C1 segment of cervical spinal cord (tissue), 14 donors: ENCODE measurements at regions not wholly inside any gene's neighbourhood (a gene's known extent, or its start where the extent isn't known, plus 50 kb on each side); places are given as distances from the start of the nearest gene placed in this dataset.
"Not testable (repeated sequence)": the region's sequence is repeated elsewhere in the genome, so short reads cannot be mapped to it uniquely, and the experiment has no call there.

Experiments
- DNase-seq, 14 donors: peaks; one replicate each; lab custom pipeline; 2025; lab: John Stamatoyannopoulos, UW

- peak in 9 of 14 donors; percentile 1 to 41 (median 20) for DNase-seq
Measured at GRCh38 chr4:42282081-42282901, 115.0 kb upstream of the SHISA3 start.

GRCh38 chr4:42284030-42284429 is 113.3 kb upstream of the SHISA3 start:
- no peak for DNase-seq

DNA sequence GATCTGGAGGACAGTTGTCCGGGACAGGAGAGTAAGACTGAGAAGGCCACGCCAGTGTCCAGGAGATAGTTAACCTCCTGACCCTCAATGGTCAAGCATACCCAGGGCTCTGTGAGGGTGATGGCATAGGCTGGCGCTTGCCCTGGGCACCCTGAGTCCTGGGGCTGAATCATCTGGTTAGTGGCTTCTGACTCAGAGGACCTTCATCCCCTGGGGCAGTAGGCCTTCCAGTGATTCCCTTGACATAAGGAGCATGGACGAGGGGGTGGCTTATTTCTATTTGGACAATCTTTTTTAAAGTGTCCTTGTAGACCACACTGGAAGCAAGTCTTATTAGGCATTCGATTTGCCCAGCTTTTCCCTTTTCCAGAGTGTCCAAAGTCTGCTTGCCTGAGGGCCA is 108.4 kb upstream of the SHISA3 start:
- not testable (repeated sequence) for DNase-seq

DNA sequence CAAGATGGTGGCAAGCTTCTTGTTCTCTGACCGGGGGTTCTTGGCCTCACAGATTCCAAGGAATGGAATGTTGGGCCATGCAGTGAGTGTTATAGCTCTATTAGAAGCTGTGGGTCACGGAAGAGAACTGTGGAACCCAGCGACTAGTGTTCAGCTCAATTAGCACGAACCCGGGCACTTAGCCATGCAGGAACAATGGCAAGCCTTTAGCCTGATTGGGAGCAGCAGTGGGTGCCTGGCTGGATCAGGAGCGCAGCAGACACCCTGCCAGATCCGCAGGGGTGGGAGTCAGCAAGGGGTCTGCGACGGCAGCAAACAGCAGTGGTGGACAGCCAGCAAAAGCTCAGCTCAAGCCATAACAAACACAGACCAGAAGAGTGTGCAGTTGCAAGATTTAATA is 105.1 kb upstream of the SHISA3 start:
- DNase-seq, result peak in 7 of 14 donors; percentile 1 to 16 (median 9)

DNA sequence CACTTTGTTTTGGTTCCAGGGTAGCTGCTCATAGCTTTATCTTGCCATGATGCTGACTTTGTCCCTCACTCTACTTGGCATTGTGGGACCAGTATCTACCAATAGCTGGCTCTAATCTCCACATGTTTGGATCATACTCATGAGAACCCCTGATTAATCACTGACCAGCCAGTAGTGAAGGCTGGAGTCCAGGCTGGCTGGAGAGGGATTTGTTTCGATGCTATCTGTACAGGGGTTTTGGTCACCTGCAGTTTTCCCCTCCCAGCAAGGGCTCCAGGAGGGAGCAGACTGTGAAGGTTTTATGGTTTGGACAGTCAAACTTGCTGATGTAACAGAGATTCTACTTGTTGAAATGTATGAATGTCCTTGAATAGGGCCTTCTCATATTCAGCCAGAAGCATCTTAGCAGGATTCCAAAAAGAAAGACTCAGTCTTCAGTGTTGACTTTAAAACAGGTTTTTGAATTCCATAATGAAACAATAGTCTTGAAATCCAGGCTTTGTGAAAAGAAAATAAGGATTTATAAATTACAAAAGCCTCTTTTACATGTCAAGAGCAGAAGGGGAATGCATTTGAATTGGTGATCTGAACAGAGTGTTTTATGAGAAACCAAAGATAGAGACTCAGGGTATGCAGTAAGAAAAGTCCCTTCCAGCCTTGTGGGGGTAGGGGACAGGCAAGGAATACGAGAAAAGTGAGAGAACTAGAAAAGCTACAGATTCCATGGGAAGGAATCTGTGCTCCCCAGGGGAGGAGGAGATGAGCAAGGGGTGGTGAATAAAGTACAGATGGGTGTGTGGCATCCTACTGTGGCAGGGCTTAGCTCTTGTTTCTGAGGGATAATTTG is 103.1 kb upstream of the SHISA3 start:
- DNase-seq, result no peak

GRCh38 chr4:42296196-42296595 is 101.1 kb upstream of the SHISA3 start:
- DNase-seq, result no peak

GRCh38 chr4:42302348-42302747 is 94.9 kb upstream of the SHISA3 start:
- peak in 8 of 14 donors; percentile 3 to 27 (median 14) for DNase-seq

DNA sequence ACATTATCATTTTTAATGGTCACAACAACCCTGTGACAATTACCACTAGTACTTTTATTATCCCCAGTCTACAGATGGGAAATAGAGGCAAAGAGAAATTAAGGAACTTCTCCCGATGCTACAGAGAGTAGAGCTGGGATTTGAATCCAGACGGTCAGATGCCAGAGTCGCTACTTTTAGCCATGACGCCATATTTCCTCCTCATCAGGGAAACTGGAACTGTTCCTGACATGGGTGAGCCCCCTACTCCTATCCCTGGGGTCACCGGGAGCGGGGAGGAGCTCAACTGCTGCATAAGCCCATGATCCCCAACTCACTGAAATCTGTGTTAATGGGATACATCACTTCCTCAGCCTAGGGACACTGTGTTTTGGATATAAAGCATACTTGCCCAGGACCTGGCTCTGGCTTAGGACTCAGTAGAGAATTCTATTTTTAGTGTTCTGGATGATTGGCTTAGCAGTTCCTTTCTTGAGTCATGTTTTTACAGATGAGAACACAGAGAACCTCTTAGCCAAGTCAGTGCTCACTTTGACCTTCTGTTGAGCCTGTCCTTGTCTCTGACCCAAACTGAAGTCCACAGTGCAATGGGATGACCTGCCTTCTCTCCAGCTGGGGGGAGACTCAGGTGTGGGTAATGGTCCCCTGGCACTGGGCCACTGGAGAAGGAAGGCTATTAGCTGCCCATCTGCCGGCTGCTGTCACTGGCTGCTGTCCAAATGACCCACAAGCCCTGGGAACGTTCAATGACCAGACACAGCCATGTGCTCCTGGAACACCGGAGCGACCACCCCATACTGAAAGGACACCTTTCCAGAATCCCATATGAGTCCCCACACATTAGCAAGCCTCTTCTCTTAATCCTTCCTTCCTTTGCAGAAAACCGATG is 90.8 kb upstream of the SHISA3 start:
- DNase-seq, result no peak

GRCh38 chr4:42308247-42308646 is 89.0 kb upstream of the SHISA3 start:
- DNase-seq, result no peak

DNA sequence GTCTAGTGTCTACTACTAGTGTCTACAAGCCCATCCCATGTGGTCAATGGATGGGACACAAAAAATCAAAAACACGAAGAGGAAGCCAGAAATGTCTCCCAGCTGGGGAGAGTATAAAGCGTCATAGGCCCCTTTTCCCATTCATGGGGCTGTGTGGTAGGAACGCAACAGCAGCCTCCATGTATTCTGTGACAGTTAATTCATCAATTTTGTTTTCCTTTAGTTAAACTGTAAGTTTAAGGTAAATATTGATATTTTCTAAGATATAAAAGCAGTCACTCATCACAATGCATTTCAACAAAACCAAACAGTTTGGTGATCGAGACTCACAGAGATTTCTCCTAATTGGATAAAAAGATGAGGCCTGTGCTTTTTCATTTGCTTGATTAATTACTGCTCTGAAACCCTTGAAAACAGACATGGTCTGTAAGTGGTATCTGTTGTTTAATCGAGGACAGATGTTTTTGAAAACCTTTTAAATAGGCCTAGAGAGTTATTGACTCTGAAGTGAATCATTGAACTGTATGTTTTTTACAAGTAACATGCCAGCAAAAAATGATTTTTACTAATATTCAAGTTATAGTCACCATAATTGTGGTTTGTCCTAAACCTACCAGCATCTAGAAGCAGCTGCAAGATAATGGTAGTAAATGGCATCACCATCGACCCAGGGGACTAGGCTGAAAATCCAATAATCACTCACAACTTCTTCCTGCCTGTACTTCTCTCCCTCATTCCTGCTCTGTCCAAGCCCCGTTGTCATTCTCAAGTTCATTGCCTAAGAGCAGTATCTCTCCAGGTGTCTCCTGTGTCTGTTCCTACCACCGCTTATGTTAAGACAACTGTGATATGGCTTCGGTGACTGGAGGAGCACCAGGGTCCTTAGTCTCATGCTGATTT is 87.7 kb upstream of the SHISA3 start:
- DNase-seq, result no peak

GRCh38 chr4:42310358-42310757 is 86.9 kb upstream of the SHISA3 start:
- no peak for DNase-seq

- DNase-seq, result no peak
Measured at GRCh38 chr4:42310806-42311205, 86.5 kb upstream of the SHISA3 start.

DNA sequence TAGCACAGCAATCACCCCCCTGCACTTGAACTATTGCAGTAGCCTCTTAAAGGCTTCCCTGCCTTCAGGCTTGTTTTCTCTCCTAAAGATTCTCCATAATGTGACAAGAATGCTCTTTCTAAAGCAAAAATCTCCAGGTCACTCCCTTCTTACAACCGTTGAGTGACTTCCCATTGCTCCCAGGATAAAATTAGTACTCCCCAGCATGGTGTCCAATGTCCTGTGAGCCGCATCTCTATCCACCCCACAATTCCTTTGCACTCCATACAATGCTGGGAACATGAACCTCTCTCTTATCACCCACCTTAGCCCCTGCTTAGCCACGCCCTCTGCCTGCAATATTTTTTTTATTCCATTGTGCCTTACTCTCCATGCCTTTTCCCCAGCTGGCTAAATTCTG is 85.7 kb upstream of the SHISA3 start:
- DNase-seq, result no peak

GRCh38 chr4:42313420-42313819 is 83.9 kb upstream of the SHISA3 start:
- not testable (repeated sequence) for DNase-seq

DNA sequence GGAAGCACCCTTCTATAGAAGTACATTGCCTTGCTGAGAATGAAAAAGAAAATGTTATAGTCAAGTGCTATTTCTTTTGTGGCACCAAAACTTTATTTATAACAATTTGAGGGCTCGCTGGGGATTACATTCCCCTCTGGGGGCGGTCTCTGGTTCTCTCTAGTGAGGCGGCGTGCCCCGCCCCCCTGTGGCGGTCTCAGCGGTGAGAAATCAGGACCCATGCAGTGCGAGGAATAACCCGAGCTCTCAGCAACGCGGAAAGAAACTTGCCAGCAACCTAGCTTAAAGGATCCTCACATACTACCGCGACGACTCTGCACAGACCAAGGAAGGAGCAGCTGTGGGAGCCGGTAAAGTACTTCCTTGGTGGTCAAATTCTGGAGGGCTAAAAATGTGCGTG is 83.4 kb upstream of the SHISA3 start:
- no peak for DNase-seq

DNA sequence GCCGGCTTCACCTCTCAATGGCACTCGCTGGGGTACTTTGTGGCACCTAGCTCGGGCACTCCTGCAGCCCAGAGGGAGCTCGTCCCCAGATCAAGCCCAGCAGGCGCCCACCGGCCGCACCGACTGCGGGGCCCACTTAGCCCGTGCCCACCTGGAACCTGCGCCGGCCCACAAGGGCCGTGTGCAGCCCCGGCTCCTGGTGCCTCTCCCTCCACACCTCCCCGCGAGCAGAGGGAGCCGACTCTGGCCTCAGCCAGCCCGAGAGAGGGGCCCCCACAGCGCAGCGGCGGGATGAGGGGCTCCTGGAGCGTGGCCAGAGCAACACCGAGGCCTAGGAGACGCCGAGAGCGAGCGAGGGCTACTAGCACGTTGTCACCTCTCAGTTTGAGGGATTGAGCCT is 82.1 kb upstream of the SHISA3 start:
- no peak for DNase-seq

DNA sequence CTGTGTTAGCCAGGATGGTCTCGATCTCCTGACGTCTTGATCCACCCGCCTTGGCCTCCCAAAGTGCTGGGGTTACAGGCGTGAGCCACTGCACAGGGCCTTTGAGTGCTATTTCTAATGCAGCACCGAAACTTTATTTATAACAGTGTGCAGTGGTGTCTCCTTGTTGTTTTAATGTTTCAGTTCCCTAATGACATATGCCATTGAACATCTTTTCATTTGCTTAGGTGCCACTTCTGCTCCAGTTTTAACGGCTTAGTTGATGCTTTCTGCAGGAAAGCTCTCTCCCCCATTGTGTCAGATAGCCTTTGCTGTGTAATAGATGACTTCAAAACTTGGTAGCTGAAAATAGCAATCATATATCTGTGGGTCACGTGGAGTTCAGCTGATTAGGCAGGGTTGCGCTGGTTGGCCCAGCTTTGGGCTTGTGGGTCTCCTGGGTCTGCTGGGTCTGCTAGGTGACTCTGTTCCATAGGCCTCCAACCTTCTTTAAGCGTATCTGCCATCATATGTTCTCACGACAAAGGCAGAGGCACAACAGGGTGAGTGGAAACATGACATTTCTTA is 76.4 kb upstream of the SHISA3 start:
- DNase-seq, result no peak

DNA sequence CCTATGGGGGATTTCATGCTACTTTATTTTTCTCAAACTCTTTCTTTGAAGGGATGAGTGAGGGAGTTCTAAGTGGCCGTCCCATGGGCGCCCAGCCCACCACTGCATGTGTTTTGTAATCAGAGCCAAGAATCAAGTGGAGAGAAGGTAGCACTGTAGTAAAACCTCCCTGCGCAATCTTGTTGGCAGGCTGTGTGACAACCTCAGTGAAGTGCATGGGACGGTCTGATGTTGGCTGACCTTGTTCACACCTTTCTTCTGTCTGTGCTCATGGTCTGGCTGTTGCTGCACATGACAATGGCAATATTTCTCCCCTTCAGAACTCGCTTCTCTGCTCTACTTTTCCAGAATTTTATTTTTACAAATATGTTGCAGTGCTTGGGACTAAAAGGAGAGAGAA is 71.2 kb upstream of the SHISA3 start:
- no peak for DNase-seq

GRCh38 chr4:42326524-42326923 is 70.8 kb upstream of the SHISA3 start:
- DNase-seq, result no peak

- no peak for DNase-seq
Measured at GRCh38 chr4:42327323-42327722, 70.0 kb upstream of the SHISA3 start.
